GM12874 (cell line): ENCODE measurements at regions not wholly inside any gene's neighbourhood (a gene's known extent, or its start where the extent isn't known, plus 50 kb on each side); places are given as distances from the start of the nearest gene placed in this dataset.

Source experiments
- CTCF ChIP-seq: IDR thresholded peaks from 2 replicates; pipeline ENCODE4 v1.5.1; 2011; ENCODE audit warnings: low read depth, mild to moderate bottlenecking, control low read depth, low read length, moderate library complexity; ENCODE audit not compliant: insufficient read depth

- no peak for TF ChIP-seq CTCF
Measured at GRCh38 chr16:85466989-85467388, 146.1 kb upstream of the GSE1 start.

GRCh38 chr16:85469929-85470590 is 143.1 kb upstream of the GSE1 start:
- no peak for TF ChIP-seq CTCF

- TF ChIP-seq CTCF = no peak
Measured at GRCh38 chr16:85470873-85471272, 142.2 kb upstream of the GSE1 start.

GRCh38 chr16:85471469-85472431 is 141.4 kb upstream of the GSE1 start:
- no peak for TF ChIP-seq CTCF

GRCh38 chr16:85472514-85472913 is 140.6 kb upstream of the GSE1 start:
- TF ChIP-seq CTCF = no peak

- TF ChIP-seq CTCF = no peak
Measured at GRCh38 chr16:85473323-85473722, 139.8 kb upstream of the GSE1 start.

GRCh38 chr16:85473909-85474620 is 139.1 kb upstream of the GSE1 start:
- TF ChIP-seq CTCF = no peak
